ENCODE measurements at regions not wholly inside any gene's neighbourhood (a gene's known extent, or its start where the extent isn't known, plus 50 kb on each side); places are given as distances from the start of the nearest gene placed in this dataset.
"Not testable (repeated sequence)": the region's sequence is repeated elsewhere in the genome, so short reads cannot be mapped to it uniquely, and the experiment has no call there.

GRCh38 chr6:84304881-84305280 lies 77.4 kb upstream of the CEP162 start:
- in situ Hi-C loops (cut with MboI; ENCODE audit: low sequenced_read_pairs in 4 of 4) (no loop called here), intact Hi-C loops (cut with DNase I; ENCODE audit: low total_unique reads) (no loop called here)
- DNase-seq (no peak), ATAC-seq (no peak)
- Histone ChIP-seq H3K4me3 (no peak overlapping the region), H3K27ac (no peak overlapping the region), H3K9me3 (no peaks in the 10 kb centered on the region), H3K36me3 (peaks cover 0 to 3% of the 10 kb centered on the region in 2 donors), H3K4me1 (no peaks in the 10 kb centered on the region), H3K27me3 (no peaks in the 10 kb centered on the region)
- no peak for TF ChIP-seq CTCF (IDR thresholded peaks at IDR 0.05 in 4 of 5, conservative IDR thresholded peaks at IDR 0.05 in 1 of 5)
- no peak for TF ChIP-seq POLR2A (IDR thresholded peaks at IDR 0.05)

GRCh38 chr6:84291033-84291432 lies 63.6 kb upstream of the CEP162 start:
- H3K4me3 ChIP-seq; in situ Hi-C loops (cut with MboI; ENCODE audit: low sequenced_read_pairs in 4 of 4); H3K27me3 ChIP-seq; DNase-seq; intact Hi-C loops (cut with DNase I; ENCODE audit: low total_unique reads); H3K4me1 ChIP-seq; ATAC-seq; H3K27ac ChIP-seq; H3K9me3 ChIP-seq; H3K36me3 ChIP-seq: not testable (repeated sequence)

- intact Hi-C loops (cut with DNase I; ENCODE audit: low total_unique reads), result no loop called here
- Histone ChIP-seq H3K27me3 (no peaks in the 10 kb centered on the region), H3K4me1 (no peaks in the 10 kb centered on the region), H3K9me3 (no peaks in the 10 kb centered on the region), H3K27ac (no peak overlapping the region), H3K4me3 (no peak overlapping the region), H3K36me3 (no peaks in the 10 kb centered on the region)
- DNase-seq, result no peak
- ATAC-seq, result no peak
- TF ChIP-seq POLR2A (IDR thresholded peaks at IDR 0.05), result no peak
- TF ChIP-seq CTCF (IDR thresholded peaks at IDR 0.05 in 4 of 5, conservative IDR thresholded peaks at IDR 0.05 in 1 of 5), result no peak
- in situ Hi-C loops (cut with MboI; ENCODE audit: low sequenced_read_pairs in 4 of 4), result no loop called here
Measured at GRCh38 chr6:84284428-84285049, 57.1 kb upstream of the CEP162 start.

- Histone ChIP-seq H3K9me3 (no peaks in the 10 kb centered on the region), H3K27ac (no peak overlapping the region), H3K27me3 (no peaks in the 10 kb centered on the region), H3K4me3 (no peak overlapping the region), H3K4me1 (no peaks in the 10 kb centered on the region), H3K36me3 (no peaks in the 10 kb centered on the region)
- intact Hi-C loops (cut with DNase I; ENCODE audit: low total_unique reads), result no loop called here
- DNase-seq (no peak), ATAC-seq (no peak)
- in situ Hi-C loops (cut with MboI; ENCODE audit: low sequenced_read_pairs in 4 of 4), result no loop called here
- TF ChIP-seq CTCF (IDR thresholded peaks at IDR 0.05 in 4 of 5, conservative IDR thresholded peaks at IDR 0.05 in 1 of 5) (no peak), POLR2A (IDR thresholded peaks at IDR 0.05) (no peak)
Measured at GRCh38 chr6:84282550-84282949, 55.1 kb upstream of the CEP162 start.

GRCh38 chr6:84280639-84281038 lies 53.2 kb upstream of the CEP162 start:
- no peak for DNase-seq
- in situ Hi-C loops (cut with MboI; ENCODE audit: low sequenced_read_pairs in 4 of 4), result no loop called here
- TF ChIP-seq POLR2A (IDR thresholded peaks at IDR 0.05) (no peak), CTCF (IDR thresholded peaks at IDR 0.05 in 4 of 5, conservative IDR thresholded peaks at IDR 0.05 in 1 of 5) (no peak)

More at GRCh38 chr6:84280639-84281038, 53.2 kb upstream of the CEP162 start:
- Histone ChIP-seq H3K4me3 (no peak overlapping the region), H3K27ac (no peak overlapping the region), H3K36me3 (no peaks in the 10 kb centered on the region), H3K9me3 (no peaks in the 10 kb centered on the region), H3K27me3 (no peaks in the 10 kb centered on the region), H3K4me1 (no peaks in the 10 kb centered on the region)
- no peak for ATAC-seq
- intact Hi-C loops (cut with DNase I; ENCODE audit: low total_unique reads), result no loop called here
